Activated CD4-positive, alpha-beta T cell treated with anti-CD3 and anti-CD28 coated beads, Interleukin-2, Interleukin-4, amounts not matched to agents 100 ng/mL and 50 ng/mL, durations not matched to agents 16 hours and 8 hours (primary cell): ENCODE measurements at regions not wholly inside any gene's neighbourhood (a gene's known extent, or its start where the extent isn't known, plus 50 kb on each side); places are given as distances from the start of the nearest gene placed in this dataset.

ENCODE experiments used
- DNase-seq: peaks from one replicate; pipeline ENCODE4 v3.0.0-alpha.2; 2020; ENCODE audit warnings: low spot score

DNA sequence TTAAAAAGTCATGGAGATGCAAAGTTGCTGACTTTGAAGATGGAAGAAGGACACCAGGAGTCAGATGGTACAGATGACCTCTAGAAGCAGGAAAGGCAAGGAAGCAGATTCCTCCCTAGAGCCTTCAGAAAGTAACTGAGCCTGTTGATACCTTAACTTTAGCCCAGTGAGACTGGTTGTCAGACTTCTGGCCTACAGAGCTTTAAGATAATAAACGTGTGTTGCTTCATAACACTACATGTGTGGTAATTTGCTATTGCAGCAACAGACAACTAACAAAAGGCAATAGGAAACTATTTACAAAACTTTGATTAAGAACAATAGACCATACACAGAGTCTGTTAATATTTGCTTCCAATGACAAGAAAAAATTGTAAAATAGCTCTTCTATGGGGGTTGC lies 102.0 kb upstream of the USP38 start:
- no peak for DNase-seq

DNA sequence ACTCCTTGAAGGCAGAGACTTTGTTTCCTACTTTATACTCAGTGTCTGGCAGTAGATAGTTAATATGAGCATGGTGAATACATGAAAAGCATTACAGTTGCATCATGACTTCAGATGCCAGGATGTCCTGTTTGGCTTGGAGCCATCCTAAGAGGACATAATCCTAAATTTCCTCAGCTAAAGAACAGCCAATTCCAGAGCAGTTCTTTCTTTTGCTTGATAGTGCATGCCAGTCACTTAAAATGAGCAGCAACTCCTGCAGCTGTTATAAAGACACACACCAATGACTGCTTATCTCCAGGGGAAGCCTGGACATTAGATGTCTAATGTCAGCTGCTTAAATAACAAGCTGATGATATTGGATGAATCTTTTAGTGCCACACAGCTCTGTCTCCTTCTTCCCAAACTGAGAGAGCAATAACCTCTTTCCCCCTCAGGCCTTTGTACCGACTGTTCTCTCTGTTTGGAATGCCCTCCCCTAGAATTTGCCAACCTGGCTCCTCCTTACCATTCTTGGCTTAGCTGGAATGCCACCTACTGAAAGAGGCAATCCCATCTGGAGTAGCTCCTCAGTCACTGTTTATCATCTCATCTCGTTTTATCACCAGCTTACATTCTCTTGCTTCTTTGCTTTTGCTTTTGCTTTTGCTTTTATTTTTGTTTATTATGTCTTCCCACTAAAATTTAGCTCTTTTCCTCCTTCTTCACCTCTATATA lies 100.8 kb upstream of the USP38 start:
- DNase-seq: no peak

GRCh38 chr4:143084566-143084965 lies 100.2 kb upstream of the USP38 start:
- DNase-seq: no peak

DNA sequence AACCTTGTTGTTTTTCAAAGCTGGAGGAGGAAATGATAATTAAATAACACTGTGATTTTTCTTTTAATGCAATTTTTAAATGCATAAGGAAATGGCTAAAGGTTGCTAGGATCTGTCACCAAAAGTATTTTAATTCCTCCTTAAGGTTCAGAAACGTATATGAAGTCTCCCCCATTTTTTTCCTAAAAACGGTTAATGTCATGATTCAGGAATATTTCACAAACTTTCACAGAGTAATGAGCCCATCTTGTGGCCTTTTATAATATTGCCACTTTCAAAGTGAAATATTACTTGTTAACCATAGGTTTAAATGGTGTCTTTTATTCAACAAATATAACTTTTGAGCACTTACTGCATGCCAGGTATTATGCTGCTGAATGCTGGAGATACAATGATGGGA lies 99.5 kb upstream of the USP38 start:
- DNase-seq: no peak

- no peak for DNase-seq
These were observed 99.1 kb upstream of the USP38 start for GRCh38 chr4:143085659-143086058.

DNA sequence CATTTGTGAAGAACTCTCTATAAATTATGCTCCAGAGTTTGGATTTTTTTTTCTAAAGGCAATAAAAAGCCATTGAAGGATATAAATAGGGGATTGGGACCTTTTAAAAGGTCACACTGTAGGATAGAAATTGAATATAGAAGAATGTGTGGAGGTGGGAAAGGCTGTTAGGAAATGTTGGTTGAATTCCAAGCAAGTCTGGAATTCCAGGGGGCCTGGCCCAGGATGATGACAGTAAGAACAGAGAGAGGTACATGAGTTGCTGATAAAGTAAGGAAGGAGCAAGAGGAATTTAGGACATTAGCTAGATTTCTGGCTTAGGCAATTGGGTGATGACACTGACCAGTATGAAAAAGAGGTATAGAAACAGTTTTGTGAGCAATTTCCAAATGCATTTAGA lies 95.4 kb upstream of the USP38 start:
- no peak for DNase-seq

GRCh38 chr4:143089847-143090246 lies 94.9 kb upstream of the USP38 start:
- no peak for DNase-seq

DNA sequence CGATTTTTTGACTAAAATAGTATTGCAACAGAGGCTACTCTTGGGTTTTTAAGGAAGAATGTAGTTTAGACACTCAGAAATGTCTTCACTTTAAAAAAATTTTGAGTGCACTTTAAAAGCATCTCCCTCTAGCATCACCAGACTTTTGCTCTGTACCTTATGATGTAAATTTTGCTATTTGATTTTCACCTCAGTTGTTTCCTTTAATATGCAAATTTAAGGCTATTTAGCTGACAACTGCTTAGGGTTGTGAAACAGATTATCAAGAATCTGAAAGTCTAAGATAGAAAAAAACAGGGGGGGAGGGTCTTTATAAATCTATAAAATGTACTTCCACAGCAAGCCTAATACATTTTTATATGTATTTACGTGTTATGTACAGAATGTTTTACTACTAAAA lies 92.9 kb upstream of the USP38 start:
- DNase-seq: no peak

DNA sequence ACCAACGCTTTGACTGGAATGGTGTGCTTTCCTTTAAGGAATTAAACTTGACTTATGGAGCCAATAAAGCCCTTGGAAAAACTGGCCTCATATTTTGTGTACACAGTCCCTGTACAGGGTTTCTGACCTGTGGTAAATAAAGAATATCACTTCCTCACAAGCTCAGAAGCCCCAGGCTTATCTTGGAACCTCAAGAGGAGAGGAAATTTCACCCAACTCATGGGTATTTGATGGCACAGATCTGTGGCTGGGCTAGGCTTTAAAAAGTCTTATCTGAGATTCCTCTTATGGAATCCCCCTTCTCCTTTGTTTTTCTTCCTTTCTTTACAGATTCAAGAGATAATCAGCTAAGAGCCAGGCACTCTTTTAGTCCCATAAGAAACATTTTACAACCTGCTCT lies 89.3 kb upstream of the USP38 start:
- DNase-seq: no peak

- no peak for DNase-seq
These were observed 87.0 kb upstream of the USP38 start for GRCh38 chr4:143097751-143098150.

GRCh38 chr4:143099693-143100092 lies 85.0 kb upstream of the USP38 start:
- DNase-seq: no peak

GRCh38 chr4:143109376-143109775 lies 75.3 kb upstream of the USP38 start:
- DNase-seq: no peak

DNA sequence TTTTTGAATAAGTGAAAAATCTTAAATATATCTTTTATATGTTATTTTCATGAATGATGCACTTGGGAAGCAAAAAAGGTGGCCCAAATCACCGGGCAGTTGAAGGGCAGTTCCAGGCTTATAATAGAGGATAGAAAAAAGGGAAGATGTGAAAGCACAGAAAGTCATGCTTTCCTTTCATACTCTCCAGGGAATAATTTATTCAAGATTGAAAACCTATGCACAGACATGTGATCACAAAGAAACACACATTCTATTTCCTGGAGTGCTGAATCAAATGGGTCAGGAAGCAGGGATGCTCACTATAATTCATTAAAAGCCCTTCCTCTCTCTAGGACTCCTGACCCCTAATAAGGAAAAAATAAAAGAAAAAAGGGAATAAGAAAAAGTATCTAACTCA lies 66.1 kb upstream of the USP38 start:
- no peak for DNase-seq

DNA sequence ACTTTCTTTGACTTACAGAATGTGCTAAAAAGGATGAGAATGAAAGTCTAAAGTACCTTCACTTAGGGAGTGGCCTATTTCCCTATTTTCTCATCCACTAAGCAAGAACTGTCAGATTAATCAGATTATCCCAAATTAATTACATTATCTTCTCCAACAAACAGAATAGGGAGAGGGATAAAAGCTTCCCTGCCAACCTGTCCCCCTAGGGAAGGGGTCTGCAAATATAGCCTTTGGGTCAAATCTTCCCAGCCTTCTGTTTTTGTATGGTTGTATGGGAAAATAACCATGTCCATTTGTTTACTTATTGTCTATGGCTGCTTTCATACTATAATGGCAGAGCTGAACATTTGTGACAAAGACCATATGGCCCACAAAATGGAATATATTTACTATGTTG lies 57.1 kb upstream of the USP38 start:
- no peak for DNase-seq

- no peak for DNase-seq
These were observed 50.7 kb upstream of the USP38 start for GRCh38 chr4:143133977-143134376.
